ENCODE measurements at regions not wholly inside any gene's neighbourhood (a gene's known extent, or its start where the extent isn't known, plus 50 kb on each side); places are given as distances from the start of the nearest gene placed in this dataset.

DNA sequence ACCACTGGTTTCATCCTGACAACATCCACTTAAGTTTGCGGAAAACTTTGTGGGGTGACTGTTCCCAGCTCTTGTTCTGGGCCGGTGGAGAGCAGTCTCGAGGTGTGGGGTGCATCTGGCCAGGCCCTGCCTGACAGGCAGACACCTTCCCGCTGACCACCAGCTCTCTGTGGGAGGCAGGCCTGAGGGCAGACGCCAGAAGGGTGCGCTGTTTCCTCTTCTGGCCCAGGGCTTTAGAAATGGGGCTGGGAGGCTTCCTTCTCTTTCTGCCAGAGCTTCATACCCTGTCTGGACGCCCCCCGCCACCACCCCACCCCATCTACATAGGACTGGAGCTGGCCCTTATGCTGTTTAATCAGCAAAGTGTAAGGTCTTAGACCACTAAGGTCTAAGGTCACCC, 263.8 kb downstream of the LOXHD1 start:
- no peak for DNase-seq

DNA sequence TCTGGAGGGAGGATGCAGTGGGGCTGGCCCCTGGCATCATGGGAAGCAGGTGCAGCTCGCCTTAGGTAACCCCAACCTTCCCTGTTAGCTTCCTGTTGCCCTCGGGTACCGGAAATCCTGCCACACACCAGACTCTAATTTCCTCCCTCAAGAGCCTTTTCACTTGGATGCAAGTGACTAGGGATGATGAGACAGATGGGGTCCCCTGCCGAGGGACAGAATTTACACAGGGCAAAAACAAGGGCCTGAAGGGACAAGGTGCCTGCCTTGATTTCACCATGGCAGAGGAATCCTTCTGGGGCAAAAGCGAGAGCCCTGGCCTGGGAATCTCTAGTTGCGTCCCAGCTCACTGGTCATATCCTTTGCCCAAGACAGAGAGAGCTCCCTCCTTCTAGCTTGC, 263.1 kb downstream of the LOXHD1 start:
- no peak for DNase-seq

DNA sequence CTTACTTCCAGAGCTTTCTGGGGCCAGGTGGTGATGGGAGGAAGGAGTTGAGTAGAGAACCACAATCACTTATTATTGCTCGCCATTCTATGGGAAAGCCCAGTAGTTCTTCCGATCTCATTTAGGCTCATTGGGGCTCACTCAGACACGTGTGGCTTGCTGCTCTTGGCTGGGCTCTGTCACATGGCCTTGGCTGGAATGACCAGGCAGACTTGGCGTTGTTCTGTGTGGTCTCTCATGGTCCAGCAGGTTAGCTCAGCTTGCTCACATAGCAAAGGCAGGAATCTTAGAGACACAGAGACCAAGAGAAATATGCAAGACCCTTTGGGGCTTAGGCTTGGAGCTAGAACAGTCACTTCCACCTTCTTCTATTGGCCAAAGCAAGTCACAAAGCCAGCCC, 261.2 kb downstream of the LOXHD1 start:
- DNase-seq, result no peak

DNA sequence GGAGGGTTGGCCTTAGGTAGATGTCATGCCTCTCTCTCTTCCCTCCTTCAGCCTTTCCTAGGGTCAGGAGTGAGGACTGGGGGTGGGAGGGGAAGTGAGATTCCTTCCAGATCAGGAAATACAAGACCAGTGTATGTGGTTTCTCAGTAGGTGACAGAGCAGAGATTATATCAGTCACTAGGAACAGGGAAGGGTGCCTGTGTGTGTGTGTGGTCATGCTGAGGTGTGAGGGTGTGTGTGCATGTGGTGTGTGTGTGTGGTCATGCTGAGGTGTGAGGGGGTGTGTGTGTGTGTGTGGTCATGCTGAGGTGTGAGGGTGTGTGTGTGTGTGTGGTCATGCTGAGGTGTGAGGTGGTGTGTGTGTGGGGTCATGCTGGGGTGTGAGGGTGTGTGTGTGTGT, 259.8 kb downstream of the LOXHD1 start:
- no peak for DNase-seq

DNA sequence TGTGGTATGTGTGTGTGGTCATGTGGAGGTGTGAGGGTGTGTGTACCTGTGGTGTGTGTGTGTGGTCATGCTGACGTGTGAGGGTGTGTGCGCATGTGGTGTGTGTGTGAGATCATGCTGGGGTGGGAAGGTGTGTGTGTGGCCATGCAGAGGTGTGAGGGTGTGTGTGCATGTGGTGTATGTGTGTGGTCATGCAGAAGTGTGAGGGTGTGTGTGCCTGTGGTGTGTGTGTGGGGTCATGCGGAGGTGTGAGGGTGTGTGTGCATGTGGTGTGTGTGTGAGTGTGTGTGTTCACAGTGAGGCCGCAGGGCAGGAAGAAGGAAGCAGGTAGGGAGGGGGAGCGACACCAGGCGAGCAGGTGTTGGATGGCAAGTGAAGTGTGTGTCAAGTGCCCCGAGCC, 259.0 kb downstream of the LOXHD1 start:
- no peak for DNase-seq

DNA sequence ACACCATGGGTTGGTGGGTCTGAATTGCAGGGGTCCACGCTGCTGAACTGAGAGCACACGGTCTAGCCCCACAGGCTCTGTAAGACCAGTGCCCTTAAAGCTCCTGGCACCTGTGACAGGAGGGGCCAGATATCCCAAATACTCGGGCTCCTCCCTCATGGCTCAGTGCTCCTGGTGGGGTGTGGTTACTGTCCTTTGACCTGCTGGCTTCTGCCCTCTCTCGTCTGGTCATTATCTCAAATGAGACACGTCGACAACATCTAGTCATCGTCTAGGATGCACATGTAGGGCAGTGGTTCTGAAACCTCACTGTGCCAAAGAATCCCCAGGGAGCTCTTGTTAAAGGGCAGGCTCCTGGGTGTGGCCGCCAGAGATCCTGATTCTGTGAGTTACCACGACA, 258.4 kb downstream of the LOXHD1 start:
- DNase-seq, result no peak

DNA sequence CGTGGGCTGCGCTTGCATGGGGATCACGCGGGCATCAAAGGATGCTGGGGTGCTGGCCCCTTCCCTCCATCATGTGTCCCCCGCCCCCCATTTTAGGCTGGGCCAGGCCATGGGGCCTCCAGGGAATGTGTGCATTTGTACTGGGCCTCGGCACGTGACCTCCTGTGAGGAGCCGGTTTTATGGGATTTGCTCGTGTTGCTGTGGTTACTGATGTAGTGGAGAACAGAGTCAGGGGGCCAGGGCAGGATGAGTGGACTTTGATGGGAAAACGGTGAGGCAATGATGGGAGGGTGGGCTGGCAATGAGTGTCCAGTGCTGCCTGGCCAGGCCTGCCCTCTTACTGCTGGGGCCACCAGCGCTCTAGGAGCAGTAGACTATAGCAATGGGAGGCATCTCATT, 257.7 kb downstream of the LOXHD1 start:
- DNase-seq, result no peak

DNA sequence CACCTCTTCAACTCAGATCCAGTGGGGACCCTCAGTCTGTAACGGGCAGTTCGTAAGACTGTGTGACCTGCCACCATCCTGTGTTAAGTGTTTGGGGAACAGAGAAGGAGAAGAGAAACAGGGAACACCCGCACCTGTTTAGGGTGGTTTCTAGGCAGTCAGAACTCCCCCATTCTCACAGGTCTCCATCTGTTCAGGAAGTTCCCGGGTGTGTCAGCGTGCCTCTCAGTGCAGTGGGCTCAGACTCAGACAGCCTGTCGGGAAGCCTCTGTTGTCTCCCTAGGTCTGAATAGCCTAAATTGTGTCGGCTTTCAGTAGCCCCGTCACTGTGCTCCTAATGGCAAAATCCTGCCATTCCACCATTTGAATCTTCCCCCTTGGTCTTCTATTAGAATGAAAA, 256.6 kb downstream of the LOXHD1 start:
- DNase-seq, result no peak

DNA sequence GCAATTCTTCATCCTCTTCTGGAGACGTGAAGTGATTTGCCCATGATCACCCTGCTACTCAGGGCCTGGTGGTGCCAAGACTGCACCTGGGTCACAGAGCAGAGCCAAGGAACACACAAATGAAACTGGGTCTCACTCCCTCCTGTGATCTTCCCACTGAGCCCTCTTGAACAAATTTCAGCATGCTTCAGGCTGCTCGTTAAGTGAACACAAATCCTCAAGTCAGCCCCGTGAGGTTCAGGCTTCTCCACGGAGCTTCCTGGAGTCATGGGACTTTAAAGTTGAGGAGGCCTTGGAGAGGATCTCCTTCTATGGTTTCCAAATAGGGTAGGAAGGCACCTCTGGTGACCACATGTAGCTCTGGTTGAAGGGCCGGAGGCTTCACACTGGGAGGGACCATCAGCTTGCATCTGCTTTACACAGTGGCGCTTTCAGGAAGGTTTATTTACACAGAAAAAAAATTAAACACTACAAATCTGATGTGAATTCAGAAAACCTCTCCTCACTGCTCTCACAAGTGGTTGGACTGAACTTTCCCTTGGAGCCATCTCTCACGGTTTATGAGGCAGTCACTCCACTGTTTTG, 255.4 kb downstream of the LOXHD1 start:
- DNase-seq, result no peak

DNA sequence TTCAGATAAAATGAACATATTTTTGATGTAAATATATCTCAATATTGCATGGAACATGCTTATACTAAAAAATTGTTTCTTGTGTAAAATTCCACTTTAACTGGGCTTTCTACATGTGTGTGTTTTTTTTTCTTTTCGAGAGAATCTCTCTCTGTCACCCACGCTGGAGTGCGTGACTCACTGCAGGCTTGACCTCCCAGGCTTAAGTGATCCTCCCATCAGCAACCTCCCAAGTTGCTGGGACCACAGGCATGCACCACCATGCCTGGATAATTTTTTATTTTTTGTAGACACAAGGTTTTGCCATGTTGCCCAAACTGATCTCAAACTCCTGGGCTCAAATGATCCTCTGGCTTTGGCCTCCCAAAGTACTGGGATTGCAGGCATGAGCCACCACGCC, 254.6 kb downstream of the LOXHD1 start:
- no peak for DNase-seq

DNA sequence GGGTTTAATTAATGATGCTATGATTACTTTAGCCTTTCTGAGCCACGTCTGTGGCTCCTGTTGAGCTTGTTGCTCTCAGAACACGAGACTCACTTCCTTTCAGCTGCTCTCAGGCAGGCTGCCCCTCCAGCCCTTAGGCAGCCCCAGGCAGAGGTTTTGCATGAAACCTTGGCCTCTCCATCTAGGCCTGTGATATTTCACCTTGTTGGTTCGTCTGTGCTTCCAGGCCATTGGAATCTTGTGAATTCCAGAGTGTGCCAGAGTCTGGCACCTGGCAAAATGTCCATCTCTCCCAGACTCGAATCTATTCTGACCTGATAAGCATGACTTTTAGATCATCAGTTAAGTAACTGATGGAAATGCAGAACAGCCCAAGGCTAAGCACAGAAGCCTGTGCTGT, 254.1 kb downstream of the LOXHD1 start:
- no peak for DNase-seq

DNA sequence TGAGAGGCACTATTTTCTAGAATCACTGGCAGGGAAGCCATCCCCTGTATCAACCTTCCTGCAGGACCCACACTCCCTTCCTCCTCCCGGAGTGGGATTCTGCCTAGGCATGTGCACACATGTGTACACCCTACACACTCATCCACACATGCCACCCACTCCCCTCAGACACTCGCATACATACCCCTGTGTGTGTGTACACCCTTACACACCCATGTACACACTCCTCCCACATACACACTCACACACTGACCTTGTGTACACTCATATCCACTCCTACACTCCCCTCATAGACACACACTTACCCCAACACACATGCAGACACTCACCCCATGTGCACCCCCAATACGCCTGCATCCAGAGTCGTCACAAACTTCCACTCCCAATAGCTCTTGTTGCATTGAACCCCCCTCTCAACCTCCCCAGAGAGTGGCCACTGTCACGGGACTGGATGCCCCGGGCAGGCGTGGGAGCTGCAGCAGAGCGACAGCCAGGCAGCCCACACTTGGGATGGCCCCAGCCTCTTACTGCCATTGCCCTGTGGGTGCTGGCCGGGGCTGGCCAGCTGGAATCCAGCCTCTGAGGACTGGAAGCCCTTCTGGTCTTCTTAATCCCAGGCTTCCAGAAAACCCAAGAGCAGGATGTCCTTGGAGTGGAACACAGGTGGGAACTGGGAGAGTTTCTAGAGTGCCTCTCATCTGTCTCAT, 251.0 kb downstream of the LOXHD1 start:
- no peak for DNase-seq

DNA sequence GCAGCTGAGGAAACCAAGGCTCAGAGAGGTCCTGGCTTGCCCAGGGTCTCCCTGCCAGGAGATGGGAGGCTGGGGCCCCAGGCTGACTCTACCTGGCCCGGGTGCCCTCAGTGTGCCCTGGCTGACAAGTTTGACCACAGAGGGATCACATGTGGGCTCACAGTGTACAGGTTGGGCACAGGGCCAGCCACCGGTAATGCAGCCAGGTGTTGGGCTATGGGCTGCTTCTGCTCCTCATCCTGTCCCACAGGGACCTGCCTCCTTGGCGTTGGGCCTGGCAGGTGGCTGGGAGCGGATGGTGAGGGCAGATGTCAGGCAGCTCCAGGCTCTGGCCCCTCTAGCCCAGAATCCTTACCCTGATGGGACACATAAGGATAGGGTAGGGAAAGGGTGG, 250.5 kb downstream of the LOXHD1 start:
- no peak for DNase-seq

DNA sequence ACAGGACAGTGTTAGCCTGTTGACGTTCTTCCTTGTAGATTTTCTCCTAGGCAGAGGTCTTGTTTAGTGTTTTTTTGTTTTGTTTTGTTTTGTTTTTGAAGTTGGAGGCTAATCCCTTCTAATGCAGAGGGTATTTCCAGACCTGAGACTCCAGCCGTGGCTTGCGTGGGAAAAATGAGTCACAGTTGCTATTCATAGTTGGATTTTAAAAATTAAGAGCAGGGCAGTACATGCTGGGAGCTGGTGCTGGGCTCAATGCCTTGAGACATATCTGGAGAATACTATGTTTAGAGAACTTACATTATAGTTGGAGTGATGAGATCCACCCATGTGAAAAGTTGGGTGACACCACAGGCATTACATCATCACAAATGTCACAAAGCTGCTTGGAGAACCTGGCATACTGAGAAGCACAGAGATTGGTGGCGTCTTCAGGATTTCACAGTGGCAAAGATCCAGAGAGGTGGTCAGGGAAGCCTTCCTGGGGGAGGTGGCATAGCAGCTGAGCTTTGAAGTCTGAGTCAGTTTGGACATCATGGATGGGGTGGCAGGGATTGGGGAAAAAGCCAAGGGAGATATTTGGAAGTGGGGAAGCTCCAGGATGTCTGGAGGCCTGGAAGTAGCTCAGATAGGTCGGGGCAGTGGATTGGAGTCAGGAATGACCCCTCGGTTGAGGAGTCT, 249.4 kb downstream of the LOXHD1 start:
- DNase-seq, result no peak

DNA sequence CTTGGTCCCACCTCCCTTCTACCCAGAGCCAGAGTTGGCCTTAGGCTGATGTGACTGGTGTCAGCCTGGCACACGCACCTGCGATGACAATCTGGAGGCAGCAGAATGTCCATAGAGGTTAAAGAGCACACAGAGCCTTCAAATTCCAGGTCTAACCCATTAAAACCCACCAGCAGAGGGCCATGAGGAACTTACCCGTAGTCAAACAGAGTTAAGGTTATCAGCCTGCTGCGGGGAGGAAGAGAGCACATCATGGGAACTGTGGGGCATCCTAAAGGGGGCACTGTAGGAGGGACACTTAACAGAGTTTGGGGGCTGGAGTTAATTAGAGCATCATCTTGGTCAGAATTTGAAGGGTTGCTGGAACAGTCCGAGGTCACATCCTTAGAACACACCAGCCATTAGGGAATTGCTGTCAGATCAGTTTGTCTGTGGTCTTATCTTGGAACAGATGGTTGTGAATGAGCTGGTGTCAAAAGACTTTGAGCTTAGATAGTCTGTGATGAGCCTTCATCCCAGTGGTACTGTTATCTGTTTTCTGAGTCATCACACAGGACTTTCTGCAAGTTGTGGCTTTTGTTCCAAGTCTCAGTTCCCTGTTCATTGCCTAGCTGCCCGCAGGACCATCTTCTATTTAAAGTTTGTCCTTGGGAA, 248.6 kb downstream of the LOXHD1 start:
- no peak for DNase-seq

DNA sequence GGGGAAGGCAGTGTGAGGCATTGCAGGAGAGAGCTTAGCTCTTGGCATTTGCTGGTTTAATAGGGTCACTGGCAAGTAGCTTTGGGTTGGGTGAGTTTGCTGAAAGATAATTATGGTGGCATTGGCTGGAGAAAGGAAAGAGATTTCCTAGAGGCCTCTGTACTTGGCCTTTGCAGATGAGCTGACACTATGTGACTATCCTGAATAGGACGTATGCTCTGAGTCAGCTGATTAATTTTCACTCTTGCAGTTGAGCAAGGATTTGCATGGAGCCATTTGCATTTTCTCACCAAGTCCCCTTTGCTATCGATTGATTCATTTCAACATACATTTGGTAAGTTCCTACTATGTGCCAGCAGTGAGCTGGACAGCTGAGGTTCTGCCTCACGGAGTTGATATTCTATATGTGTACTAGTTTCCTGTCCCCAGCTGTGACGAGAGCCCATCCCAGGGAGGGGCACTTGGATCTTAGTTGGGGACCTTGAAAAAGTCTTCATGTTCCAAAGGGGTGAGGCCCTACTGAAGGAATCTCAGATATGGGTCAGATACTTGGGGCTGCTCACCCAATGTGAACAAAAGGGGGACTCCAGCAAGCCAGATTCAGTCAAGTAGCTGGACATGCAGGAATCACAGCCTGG, 245.7 kb downstream of the LOXHD1 start:
- DNase-seq, result no peak

DNA sequence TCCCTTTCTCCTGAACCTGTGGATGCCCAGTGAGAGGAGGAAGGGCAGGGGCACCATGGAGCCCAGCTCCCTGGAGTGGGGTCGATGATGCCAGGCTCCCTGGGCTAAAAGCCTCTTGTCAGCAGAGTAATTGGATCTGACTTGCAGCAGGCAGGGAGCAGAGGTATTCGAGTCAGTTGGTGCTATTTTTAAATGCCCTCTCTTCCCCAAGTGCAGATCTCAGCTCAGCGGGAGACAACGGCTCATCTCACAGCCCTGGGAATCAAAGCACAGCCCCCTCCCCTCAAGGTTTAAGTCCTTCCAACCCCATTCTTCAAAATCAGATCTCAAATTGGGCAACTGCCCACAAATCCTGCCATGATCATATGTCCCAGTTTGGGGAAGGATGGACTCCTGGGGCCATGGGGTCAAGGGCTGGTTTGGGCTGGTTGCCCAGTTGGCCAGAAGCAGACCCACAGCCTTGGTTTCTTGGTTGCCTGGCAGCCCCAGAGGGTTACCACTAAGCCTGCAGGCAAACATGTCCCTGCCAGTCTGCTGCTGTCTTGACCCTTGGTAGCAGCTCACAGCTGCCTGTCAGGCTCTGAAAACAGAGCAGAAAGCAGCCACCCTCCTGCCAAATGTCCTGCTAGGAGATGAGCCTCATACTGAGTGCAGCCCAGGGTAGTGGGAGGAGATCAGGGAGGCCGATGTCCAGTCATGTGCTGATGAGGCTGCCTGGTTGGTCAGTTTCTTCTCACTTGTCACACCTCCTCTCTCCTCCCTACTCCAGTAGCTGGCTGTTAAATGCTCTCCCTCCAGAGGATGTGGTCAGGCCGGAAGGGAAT, 244.9 kb downstream of the LOXHD1 start:
- no peak for DNase-seq

DNA sequence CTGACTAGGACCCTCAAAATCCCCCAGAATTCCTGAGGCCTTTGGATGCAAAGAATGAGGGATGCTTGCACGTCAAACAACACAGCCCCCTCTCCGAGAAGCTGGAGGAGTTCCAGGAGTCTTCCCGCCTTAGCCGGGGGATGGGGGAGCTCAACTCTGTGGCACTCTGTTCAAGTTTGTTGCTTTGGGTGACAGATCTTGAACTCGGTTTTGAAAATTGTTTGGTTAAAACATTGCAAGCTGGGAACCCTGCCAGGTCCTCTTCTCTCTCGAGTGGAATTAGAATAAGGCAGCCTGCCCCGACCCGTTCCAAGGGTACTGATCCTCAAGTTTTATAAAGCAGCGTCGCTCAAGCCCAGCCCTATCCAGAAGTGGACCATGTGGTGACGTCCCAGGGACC, 244.1 kb downstream of the LOXHD1 start:
- no peak for DNase-seq

DNA sequence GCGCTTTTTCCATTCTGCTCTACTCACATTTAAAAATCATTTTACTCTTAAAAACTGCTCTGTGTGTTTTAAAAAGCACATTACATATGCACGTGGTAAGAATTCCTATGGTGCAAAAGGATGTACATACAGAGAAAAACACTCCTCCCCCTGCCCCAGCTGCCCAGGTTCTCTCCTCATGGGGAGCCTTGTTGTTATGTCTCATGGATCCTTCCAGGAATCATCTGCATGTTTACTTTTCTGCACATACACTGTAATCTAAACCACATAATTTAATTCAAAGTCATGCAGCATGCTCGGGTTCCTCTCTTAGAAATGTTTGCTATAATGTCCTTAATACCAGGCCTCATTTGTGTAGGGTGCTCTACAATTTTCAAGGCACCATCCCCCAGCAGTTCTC, 243.3 kb downstream of the LOXHD1 start:
- DNase-seq, result no peak

DNA sequence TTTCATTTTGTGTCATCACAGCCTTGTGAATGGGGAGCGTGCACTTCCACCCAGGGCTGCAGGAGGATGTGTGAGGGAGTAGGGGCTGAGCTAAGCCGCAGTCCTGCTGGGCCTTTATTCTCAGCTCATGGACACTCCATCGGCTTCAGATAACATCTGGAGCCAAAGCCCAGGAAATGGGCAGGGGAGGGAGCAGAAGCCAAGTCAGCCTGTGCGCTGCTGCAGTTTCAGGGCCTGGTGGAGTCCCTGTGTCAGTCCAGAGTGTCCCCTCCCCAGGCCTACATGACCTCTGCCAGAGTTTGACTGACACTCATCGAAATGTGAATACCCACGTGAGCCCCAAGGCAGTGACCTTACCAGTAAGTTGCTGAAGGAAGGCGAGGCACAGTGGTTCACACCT, 242.2 kb downstream of the LOXHD1 start:
- DNase-seq, result no peak

DNA sequence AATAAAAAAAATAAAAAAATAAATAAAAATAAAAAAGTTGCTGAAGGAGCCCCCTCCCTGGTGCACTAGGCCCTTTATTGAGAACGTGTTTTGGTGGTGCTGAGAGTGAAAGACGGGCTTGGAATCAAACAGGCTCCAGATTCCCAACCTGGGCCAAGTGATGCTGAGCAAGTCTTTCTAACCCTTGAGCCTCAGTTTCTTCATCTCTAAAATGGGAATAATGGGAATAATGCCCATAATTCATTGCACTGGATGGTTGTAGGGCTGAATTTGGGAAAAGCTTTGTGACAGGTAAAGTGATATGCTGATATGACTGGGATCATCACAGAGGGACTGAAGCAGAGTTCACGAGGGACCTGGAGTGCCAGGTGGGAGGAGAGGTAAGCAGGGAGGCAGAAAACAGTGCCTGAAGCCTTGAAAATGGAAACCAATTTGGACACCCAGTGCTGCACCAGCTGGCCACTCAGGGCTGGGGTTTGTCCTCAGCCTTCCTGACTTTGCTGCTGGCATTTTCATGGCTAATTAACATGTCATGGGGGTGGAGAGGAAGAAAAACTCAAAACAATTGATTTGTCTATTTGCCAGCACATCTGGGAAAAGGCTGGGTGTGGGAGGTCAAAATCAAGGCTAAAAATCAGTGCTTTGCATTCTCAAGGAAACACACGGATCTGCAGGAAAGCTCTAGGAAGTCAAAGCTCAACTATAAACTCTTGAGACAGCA, 241.3 kb downstream of the LOXHD1 start:
- DNase-seq, result no peak

Measured in stimulated activated CD4-positive, alpha-beta T cell treated with anti-CD3 and anti-CD28 coated beads, Interleukin-12 subunit alpha, Interleukin-12 subunit beta, amount 100 ng/mL, for 4 hours (primary cell).